CD4-positive, alpha-beta T cell (primary cell): ENCODE measurements at regions not wholly inside any gene's neighbourhood (a gene's known extent, or its start where the extent isn't known, plus 50 kb on each side); places are given as distances from the start of the nearest gene placed in this dataset.
A peak's percentile ranks its signal among the peaks of the same experiment; 100 is the strongest.

Experiments
- ATAC-seq: fragments of 200-7000 bp; cut with Tn5 transposase; one replicate; pipeline ENCODE4 v1.10.0; 2022; ENCODE audit warnings: mild to moderate bottlenecking; ENCODE audit not compliant: poor library complexity
- CTCF ChIA-PET: fragments of 350-600 bp; sonication (Branson Sonifier 250); formaldehyde crosslinking; loops from one replicate; lab custom pipeline; 2021; ENCODE audit warnings: antibody characterized with exemption, inconsistent platforms; lab: Charles Lee
- POLR2A ChIA-PET: fragments of 350-600 bp; sonication (Branson Sonifier 250); formaldehyde crosslinking; loops from one replicate; lab custom pipeline; 2021; ENCODE audit warnings: antibody characterized with exemption, inconsistent platforms; lab: Charles Lee
- DNase-seq, 14 experiments: peaks; one replicate each; pipeline ENCODE4 v3.0.0-alpha.2; 2013 to 2020; ENCODE audit warnings: mixed read lengths in 2 of 14
- H3K27ac ChIP-seq, 2 donors: one replicate each; pipeline versions ENCODE4 v1.5.1 to v1.7.0; 2013; ENCODE audit warnings: low read length in 2 of 2, low read depth in 1 of 2, mild to moderate bottlenecking in 1 of 2
- H3K27me3 ChIP-seq, 2 experiments: 1 replicate in 1 of 2; 2 replicates in 1 of 2; pipeline versions ENCODE4 v1.6.1 to v1.7.0; 2013; ENCODE audit warnings: low read length in 2 of 2, control low read depth in 1 of 2, mild to moderate bottlenecking in 1 of 2, moderate library complexity in 1 of 2; ENCODE audit not compliant: insufficient read depth in 2 of 2, control insufficient read depth in 1 of 2
- H3K36me3 ChIP-seq: one replicate; pipeline ENCODE4 v1.6.1; 2013; ENCODE audit warnings: low read length, control low read depth; ENCODE audit not compliant: insufficient read depth
- H3K4me1 ChIP-seq: one replicate; pipeline ENCODE4 v1.6.1; 2013; ENCODE audit warnings: low read length, control low read depth; ENCODE audit not compliant: insufficient read depth
- H3K4me3 ChIP-seq: one replicate; pipeline ENCODE4 v1.5.1; 2013; ENCODE audit warnings: mild to moderate bottlenecking, low read length, moderate library complexity
- H3K9me3 ChIP-seq, 2 experiments: 1 replicate in 1 of 2; 2 replicates in 1 of 2; pipeline versions ENCODE4 v1.6.1 to v1.7.0; 2013; ENCODE audit warnings: low read length in 2 of 2, mild to moderate bottlenecking in 2 of 2, control low read depth in 1 of 2, moderate library complexity in 1 of 2; ENCODE audit not compliant: control insufficient read depth in 1 of 2, insufficient read depth in 1 of 2
- H3K27ac Mint-ChIP-seq: one replicate; pipeline ENCODE4 v1.8.0; 2020; ENCODE audit warnings: mixed read lengths
- H3K27me3 Mint-ChIP-seq: one replicate; pipeline ENCODE4 v1.8.0; 2021; ENCODE audit warnings: mixed read lengths
- H3K36me3 Mint-ChIP-seq: one replicate; pipeline ENCODE4 v1.8.0; 2021; ENCODE audit warnings: low read depth, mixed read lengths
- H3K4me1 Mint-ChIP-seq: one replicate; pipeline ENCODE4 v1.8.0; 2021; ENCODE audit warnings: low read depth, mixed read lengths
- H3K4me3 Mint-ChIP-seq: one replicate; pipeline ENCODE4 v1.8.0; 2020; ENCODE audit warnings: mild to moderate bottlenecking, mixed read lengths
- H3K9me3 Mint-ChIP-seq: one replicate; pipeline ENCODE4 v1.8.0; 2020; ENCODE audit warnings: mixed read lengths
- intact Hi-C, 2 experiments: fragments of 100-400 bp; cut with DNase I in 1 of 2; cut with micrococcal nuclease in 1 of 2; formaldehyde crosslinking; loops; one replicate each; pipeline versions ENCODE4 v1.15.1 to v1.9.0; 2023 to 2025; cut with DNase I, micrococcal nuclease
- TF ChIP-seq, protein P1 (sequence below): fragments of 200-600 bp; IDR thresholded peaks from one replicate; pipeline ENCODE4 v1.8.0; 2022; ENCODE audit warnings: antibody characterized with exemption, mild to moderate bottlenecking

DNA sequence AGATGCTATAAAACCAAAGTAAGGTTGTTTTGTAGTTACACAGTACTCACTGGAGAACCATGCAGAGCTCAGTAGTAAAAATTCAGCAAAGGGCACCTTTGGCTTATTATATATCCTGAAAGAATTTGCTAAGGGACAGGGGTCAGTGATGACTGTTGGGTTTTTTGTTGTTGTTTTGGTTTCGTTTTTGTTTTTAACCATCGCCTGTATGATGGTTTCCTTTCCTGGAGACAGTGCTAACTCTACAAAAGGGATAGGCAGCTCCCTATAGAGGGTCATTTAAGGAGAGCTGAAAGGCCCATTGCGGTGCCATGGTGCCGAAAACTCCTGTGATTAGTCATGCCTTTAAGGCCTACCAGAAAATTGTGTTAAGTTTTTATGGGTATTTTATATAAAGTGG lies 118.2 kb upstream of the GOLIM4 start:
- TF ChIP-seq, protein P1, sequence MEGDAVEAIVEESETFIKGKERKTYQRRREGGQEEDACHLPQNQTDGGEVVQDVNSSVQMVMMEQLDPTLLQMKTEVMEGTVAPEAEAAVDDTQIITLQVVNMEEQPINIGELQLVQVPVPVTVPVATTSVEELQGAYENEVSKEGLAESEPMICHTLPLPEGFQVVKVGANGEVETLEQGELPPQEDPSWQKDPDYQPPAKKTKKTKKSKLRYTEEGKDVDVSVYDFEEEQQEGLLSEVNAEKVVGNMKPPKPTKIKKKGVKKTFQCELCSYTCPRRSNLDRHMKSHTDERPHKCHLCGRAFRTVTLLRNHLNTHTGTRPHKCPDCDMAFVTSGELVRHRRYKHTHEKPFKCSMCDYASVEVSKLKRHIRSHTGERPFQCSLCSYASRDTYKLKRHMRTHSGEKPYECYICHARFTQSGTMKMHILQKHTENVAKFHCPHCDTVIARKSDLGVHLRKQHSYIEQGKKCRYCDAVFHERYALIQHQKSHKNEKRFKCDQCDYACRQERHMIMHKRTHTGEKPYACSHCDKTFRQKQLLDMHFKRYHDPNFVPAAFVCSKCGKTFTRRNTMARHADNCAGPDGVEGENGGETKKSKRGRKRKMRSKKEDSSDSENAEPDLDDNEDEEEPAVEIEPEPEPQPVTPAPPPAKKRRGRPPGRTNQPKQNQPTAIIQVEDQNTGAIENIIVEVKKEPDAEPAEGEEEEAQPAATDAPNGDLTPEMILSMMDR: no peak
- Histone ChIP-seq H3K4me1 (no peaks in the 10 kb centered on the region), H3K36me3 (no peaks in the 10 kb centered on the region), H3K4me3 (peak overlapping the region; percentile 4), H3K27me3 (no peaks in the 10 kb centered on the region), H3K27ac (no peak overlapping the region), H3K9me3 (no peaks in the 10 kb centered on the region)
- ATAC-seq (no peak), DNase-seq (peak in 1 of 14 experiments; percentile 18)
- intact Hi-C loops: loop anchor here in 1 of 2 experiments (10.0 kb wide), 1 partner anchor 631 kb away; no protein-coding TSS in a partner anchor
- H3K36me3 Mint-ChIP-seq: no peaks in the 10 kb centered on the region
- H3K27ac Mint-ChIP-seq: no peak overlapping the region
- no peaks in the 10 kb centered on the region for H3K27me3 Mint-ChIP-seq
- CTCF ChIA-PET: no interaction called here
- peak overlapping the region; percentile 36 for H3K4me3 Mint-ChIP-seq
- POLR2A ChIA-PET: no interaction called here
- H3K4me1 Mint-ChIP-seq: peaks cover 7% of the 10 kb centered on the region
- H3K9me3 Mint-ChIP-seq: no peaks in the 10 kb centered on the region

DNA sequence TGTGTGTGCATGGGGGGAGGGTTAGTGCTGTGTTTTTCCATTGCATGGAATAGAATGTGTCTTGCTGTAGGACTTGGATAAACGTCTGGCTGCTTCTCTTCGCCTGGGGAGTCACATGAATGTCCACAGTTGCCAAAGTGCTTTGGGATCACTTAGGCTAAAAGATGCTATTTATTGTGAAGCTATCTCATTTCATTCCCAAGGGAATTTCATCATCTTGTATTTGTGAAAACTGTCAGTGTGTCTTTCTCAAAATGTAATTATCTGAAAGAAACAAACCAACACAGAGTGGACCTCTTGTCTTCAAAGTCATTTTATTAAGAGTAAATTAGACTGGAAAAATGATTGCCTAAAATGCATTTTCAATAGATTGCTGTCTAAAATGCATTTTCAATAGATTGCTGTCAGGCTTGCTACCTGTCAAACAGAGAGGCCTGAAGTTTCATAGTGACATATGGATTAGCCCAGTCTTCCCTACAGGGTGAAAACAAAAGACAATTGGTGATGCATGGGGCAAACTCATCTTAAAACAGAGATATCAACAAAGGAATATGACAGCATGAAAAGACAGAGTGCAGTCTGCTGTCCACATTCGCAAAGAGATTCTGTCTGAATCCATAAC lies 117.1 kb upstream of the GOLIM4 start:
- Histone ChIP-seq H3K27ac (no peak overlapping the region), H3K27me3 (no peaks in the 10 kb centered on the region), H3K4me1 (no peaks in the 10 kb centered on the region), H3K36me3 (no peaks in the 10 kb centered on the region), H3K9me3 (no peaks in the 10 kb centered on the region), H3K4me3 (no peak overlapping the region)
- ATAC-seq (no peak), DNase-seq (no peak)
- H3K36me3 Mint-ChIP-seq: no peaks in the 10 kb centered on the region
- no peak overlapping the region for H3K27ac Mint-ChIP-seq
- H3K4me1 Mint-ChIP-seq: peaks cover 7% of the 10 kb centered on the region
- no peaks in the 10 kb centered on the region for H3K27me3 Mint-ChIP-seq
- no peaks in the 10 kb centered on the region for H3K9me3 Mint-ChIP-seq
- intact Hi-C loops: loop anchor here in 1 of 2 experiments (10.0 kb wide), 1 partner anchor 632 kb away; no protein-coding TSS in a partner anchor
- POLR2A ChIA-PET: no interaction called here
- TF ChIP-seq, protein P1: no peak
- H3K4me3 Mint-ChIP-seq: no peak overlapping the region
- CTCF ChIA-PET: no interaction called here

DNA sequence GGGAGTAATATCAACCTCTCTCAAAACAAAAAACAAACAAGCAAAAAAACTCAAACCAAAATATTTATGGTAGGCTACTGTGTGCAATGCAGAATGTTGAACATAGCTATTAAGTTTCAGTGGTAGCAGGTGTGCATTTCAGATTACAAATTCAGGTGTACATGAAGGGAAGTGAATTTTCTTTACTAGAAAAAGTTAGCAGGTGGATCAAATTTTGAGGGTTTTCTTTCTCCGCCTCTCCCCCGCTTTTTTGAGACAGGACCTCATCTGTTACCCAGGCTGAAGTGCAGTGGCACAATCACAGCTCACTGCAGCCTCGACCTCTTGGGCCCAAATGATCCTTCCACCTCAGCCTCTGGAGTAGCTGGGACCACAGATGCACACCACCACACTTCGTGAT lies 109.7 kb upstream of the GOLIM4 start:
- Histone ChIP-seq H3K9me3 (no peaks in the 10 kb centered on the region), H3K4me3 (no peak overlapping the region), H3K27ac (no peak overlapping the region), H3K4me1 (no peaks in the 10 kb centered on the region), H3K36me3 (no peaks in the 10 kb centered on the region), H3K27me3 (no peaks in the 10 kb centered on the region)
- no peak for ATAC-seq
- no peaks in the 10 kb centered on the region for H3K36me3 Mint-ChIP-seq
- no peak overlapping the region for H3K27ac Mint-ChIP-seq
- CTCF ChIA-PET: no interaction called here
- H3K4me1 Mint-ChIP-seq: no peaks in the 10 kb centered on the region
- TF ChIP-seq, protein P1: no peak
- POLR2A ChIA-PET: no interaction called here
- intact Hi-C loops: no loop called here
- H3K27me3 Mint-ChIP-seq: peaks cover 8% of the 10 kb centered on the region
- H3K9me3 Mint-ChIP-seq: no peaks in the 10 kb centered on the region
- no peak for DNase-seq
- no peak overlapping the region for H3K4me3 Mint-ChIP-seq
